Tibial nerve (tissue), 4 donors: ENCODE measurements at regions not wholly inside any gene's neighbourhood (a gene's known extent, or its start where the extent isn't known, plus 50 kb on each side); places are given as distances from the start of the nearest gene placed in this dataset.
A peak's percentile ranks its signal among the peaks of the same experiment; 100 is the strongest.

ENCODE experiments used
- DNase-seq, 2 donors: peaks; one replicate each; pipeline ENCODE4 v3.0.0-alpha.2; 2019; ENCODE audit warnings: low spot score in 2 of 2
- H3K27ac ChIP-seq, 4 donors: fragments of 200-600 bp; sonication (generic) in 3 of 4; one replicate each; pipeline ENCODE4 v1.5.1; 2017 to 2019; ENCODE audit warnings: mild to moderate bottlenecking in 1 of 4
- H3K27me3 ChIP-seq, 2 donors: fragments of 200-600 bp; sonication (generic) in 1 of 2; one replicate each; pipeline versions ENCODE4 v1.5.1 to v1.6.0; 2017 to 2019
- H3K36me3 ChIP-seq, 3 donors: fragments of 200-600 bp; sonication (generic); one replicate each; pipeline ENCODE4 v1.5.1; 2018 to 2019
- H3K4me1 ChIP-seq, 4 donors: fragments of 200-600 bp; sonication (generic) in 3 of 4; one replicate each; pipeline ENCODE4 v1.5.1; 2017 to 2019
- H3K4me3 ChIP-seq, 4 donors: fragments of 200-600 bp; sonication (generic) in 3 of 4; one replicate each; pipeline ENCODE4 v1.5.1; 2017 to 2019; ENCODE audit warnings: mild to moderate bottlenecking in 1 of 4, moderate library complexity in 1 of 4
- H3K9me3 ChIP-seq, 4 donors: fragments of 200-600 bp; sonication (generic) in 3 of 4; one replicate each; pipeline ENCODE4 v1.5.1; 2017 to 2019
- EP300 ChIP-seq, 2 donors: sonication (generic); formaldehyde crosslinking; IDR thresholded peaks; one replicate each; pipeline ENCODE4 v1.6.1; 2017; ENCODE audit warnings: antibody characterized with exemption in 2 of 2, mild to moderate bottlenecking in 1 of 2
- POLR2A ChIP-seq, 2 donors: fragments of 450-650 bp; IDR thresholded peaks; one replicate each; pipeline ENCODE4 v1.6.1; 2017; ENCODE audit warnings: antibody characterized with exemption in 2 of 2, mild to moderate bottlenecking in 2 of 2, moderate library complexity in 2 of 2
- WGBS, 2 donors: methylation state at CpG; one replicate each; pipeline ENCODE4 v1.1.5; 2018; 5-methylcytosine and 5-hydroxymethylcytosine counted together
- TF ChIP-seq, protein P1 (sequence below), 5 experiments: fragments of 200-600 bp in 3 of 5; fragments of 450-650 bp in 2 of 5; sonication (generic) in 3 of 5; IDR thresholded peaks; one replicate each; pipeline ENCODE4 v1.5.1; 2016 to 2019; ENCODE audit warnings: antibody characterized with exemption in 5 of 5, mild to moderate bottlenecking in 3 of 5, moderate library complexity in 2 of 5

DNA sequence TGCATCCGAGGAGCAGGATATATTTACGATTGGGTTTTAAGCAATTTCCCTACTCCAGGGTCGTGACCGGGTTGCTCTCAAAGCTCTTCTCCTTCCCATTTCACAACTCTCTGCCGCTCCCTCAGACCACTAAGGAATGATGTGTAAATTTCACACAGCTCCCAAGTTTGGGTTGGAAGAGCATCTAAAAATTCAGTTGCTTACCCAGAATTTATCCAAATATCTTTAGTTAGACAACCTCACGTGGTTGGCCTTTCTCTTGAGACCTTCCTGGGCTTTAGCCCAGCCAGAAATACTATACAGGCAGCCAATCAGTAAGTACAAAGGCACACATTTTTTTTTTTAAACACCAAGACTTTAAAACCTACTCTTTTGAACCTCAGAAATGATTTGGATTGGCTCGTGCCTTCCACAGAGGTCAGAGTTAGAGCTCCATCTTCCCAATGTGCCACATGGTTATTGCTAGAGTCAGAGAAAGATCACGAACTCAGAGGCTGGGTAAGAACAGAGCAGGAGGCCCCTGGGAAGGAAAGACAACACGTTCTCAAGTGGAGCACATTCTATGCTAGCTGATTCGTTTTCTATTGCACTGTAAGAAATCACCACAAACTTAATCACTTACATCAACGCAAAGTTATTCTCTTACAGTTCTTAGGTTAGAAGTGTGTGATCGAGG is 335.4 kb upstream of the MGMT start:
- no peaks in the 10 kb centered on the region for H3K27me3 ChIP-seq
- H3K4me3 ChIP-seq, result no peak overlapping the region
- no peaks in the 10 kb centered on the region for H3K36me3 ChIP-seq
- TF ChIP-seq POLR2A (IDR thresholded peaks at IDR 0.05) (no peak), EP300 (IDR thresholded peaks at IDR 0.05) (peak in 1 of 2 donors; percentile 83)
- TF ChIP-seq, protein P1, sequence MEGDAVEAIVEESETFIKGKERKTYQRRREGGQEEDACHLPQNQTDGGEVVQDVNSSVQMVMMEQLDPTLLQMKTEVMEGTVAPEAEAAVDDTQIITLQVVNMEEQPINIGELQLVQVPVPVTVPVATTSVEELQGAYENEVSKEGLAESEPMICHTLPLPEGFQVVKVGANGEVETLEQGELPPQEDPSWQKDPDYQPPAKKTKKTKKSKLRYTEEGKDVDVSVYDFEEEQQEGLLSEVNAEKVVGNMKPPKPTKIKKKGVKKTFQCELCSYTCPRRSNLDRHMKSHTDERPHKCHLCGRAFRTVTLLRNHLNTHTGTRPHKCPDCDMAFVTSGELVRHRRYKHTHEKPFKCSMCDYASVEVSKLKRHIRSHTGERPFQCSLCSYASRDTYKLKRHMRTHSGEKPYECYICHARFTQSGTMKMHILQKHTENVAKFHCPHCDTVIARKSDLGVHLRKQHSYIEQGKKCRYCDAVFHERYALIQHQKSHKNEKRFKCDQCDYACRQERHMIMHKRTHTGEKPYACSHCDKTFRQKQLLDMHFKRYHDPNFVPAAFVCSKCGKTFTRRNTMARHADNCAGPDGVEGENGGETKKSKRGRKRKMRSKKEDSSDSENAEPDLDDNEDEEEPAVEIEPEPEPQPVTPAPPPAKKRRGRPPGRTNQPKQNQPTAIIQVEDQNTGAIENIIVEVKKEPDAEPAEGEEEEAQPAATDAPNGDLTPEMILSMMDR (IDR thresholded peaks at IDR 0.05), result no peak
- peak overlapping the region in 2 of 4 donors; percentile 17 to 34 for H3K27ac ChIP-seq
- H3K9me3 ChIP-seq, result no peaks in the 10 kb centered on the region
- DNase-seq, result peak; percentile 47 to 82
- 47 to 56% methylated on average over 12 of the region's 12 CpGs for WGBS, 2 donors
- H3K4me1 ChIP-seq, result peaks cover 0 to 21% (median 0%) of the 10 kb centered on the region in 4 donors

DNA sequence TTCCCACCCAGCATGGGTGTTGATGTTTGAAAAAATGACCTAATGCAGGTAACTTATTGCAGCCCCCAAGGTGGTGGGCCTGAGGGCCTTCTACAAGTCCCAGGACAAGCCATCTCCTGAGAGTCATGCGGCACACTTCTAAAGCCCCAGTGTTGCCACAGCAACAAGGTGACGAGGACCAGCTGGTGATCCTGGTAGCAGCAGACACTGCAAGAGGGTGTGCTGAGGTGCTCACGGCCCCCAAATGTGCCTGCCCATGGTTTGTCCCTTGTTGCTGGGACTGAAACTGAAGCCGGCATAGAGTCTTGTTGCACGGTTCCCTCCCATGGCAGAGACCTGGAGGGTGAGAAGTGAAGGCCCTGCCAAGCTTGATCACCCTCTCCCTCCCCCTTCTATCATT is 333.2 kb upstream of the MGMT start:
- Histone ChIP-seq H3K4me1 (peaks cover 0 to 21% (median 0%) of the 10 kb centered on the region in 4 donors), H3K27me3 (no peaks in the 10 kb centered on the region), H3K4me3 (no peak overlapping the region), H3K9me3 (no peaks in the 10 kb centered on the region), H3K27ac (no peak overlapping the region), H3K36me3 (no peaks in the 10 kb centered on the region)
- DNase-seq, result no peak
- 93% methylated on average over 4 to 5 of the region's 5 CpGs for WGBS, 2 donors
- TF ChIP-seq, protein P1 (IDR thresholded peaks at IDR 0.05), result no peak
- no peak for TF ChIP-seq EP300 (IDR thresholded peaks at IDR 0.05)

DNA sequence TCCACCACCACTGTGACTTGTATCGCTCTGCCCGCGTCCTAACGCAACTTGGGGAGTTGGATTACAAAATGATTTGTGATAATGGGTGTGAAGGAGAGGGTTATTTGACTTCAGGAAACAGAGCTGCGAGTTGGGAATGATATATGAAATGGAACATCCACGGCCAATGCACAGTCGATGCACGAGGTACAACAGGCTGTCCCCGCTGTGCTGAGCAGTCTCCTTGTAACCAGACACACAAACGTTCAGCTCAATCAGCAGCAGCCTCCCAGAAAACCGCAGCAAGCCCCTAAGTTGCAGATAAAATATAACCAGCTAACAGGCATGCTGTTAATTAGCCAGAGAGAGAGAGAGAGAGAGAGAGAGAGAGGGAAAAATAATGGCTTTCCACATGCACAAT is 332.7 kb upstream of the MGMT start:
- no peak overlapping the region for H3K27ac ChIP-seq
- no peak for TF ChIP-seq POLR2A (IDR thresholded peaks at IDR 0.05)
- TF ChIP-seq, protein P1 (IDR thresholded peaks at IDR 0.05), result no peak
- no peak for TF ChIP-seq EP300 (IDR thresholded peaks at IDR 0.05)
- no peaks in the 10 kb centered on the region for H3K27me3 ChIP-seq
- WGBS, 2 donors, result 81 to 84% methylated on average over 11 of the region's 11 CpGs
- no peaks in the 10 kb centered on the region for H3K36me3 ChIP-seq
- no peak for DNase-seq
- no peak overlapping the region for H3K4me3 ChIP-seq
- peaks cover 0 to 21% (median 0%) of the 10 kb centered on the region in 4 donors for H3K4me1 ChIP-seq
- no peaks in the 10 kb centered on the region for H3K9me3 ChIP-seq

DNA sequence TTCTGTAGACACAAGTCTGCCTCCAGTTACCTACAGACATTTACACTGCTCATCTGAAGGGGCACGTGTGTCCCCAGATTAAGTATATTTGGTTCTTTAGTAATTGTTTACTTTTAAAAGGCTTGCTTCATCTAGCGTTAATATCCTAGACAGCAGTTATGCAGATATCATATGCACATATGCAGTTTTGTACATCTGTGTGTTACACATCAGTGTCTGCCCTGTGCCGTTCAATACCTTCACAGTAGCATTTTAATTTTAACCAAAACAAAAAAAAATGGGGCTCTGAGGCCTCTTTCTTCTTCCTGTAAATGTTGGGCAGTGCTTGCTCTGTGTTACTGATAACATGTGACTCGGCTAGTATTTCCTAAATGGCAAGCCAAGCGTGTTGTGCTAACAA is 331.4 kb upstream of the MGMT start:
- no peak overlapping the region for H3K27ac ChIP-seq
- H3K4me1 ChIP-seq, result peaks cover 0 to 19% (median 0%) of the 10 kb centered on the region in 4 donors
- no peaks in the 10 kb centered on the region for H3K36me3 ChIP-seq
- TF ChIP-seq EP300 (IDR thresholded peaks at IDR 0.05), result no peak
- no peak for TF ChIP-seq POLR2A (IDR thresholded peaks at IDR 0.05)
- TF ChIP-seq, protein P1 (IDR thresholded peaks at IDR 0.05), result no peak
- H3K27me3 ChIP-seq, result no peaks in the 10 kb centered on the region
- no peaks in the 10 kb centered on the region for H3K9me3 ChIP-seq
- DNase-seq, result no peak
- H3K4me3 ChIP-seq, result no peak overlapping the region
- WGBS, 2 donors, result 71% methylated on average over 5 of the region's 5 CpGs

DNA sequence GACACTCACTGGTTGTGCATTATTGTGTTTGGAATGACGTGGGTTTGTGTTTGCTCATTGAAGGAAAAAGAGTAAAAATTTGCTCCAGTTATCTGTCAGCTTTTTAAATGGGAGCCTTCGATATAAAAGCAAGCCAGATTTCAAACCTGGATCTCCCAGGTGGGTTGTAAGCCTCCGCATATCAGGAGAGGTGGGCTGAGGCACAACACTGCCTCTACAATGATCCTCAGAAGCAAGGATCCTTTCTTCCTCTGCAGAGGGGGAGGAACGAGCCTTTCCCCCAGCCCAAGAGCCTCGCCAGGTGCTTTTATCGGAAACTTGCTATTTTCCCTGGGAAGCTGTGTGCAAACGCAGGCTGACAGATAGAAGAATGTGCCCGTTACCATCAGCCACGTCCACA is 331.0 kb upstream of the MGMT start:
- Histone ChIP-seq H3K4me3 (no peak overlapping the region), H3K36me3 (no peaks in the 10 kb centered on the region), H3K27ac (no peak overlapping the region), H3K4me1 (peaks cover 0 to 14% (median 0%) of the 10 kb centered on the region in 4 donors), H3K9me3 (no peaks in the 10 kb centered on the region), H3K27me3 (no peaks in the 10 kb centered on the region)
- 85% methylated on average over 9 of the region's 9 CpGs for WGBS, 2 donors
- no peak for DNase-seq
- TF ChIP-seq EP300 (IDR thresholded peaks at IDR 0.05), result no peak
- TF ChIP-seq, protein P1 (IDR thresholded peaks at IDR 0.05), result no peak
- no peak for TF ChIP-seq POLR2A (IDR thresholded peaks at IDR 0.05)
